GM21619 (cell line): ENCODE measurements at regions not wholly inside any gene's neighbourhood (a gene's known extent, or its start where the extent isn't known, plus 50 kb on each side); places are given as distances from the start of the nearest gene placed in this dataset.

Experiments used
- ATAC-seq: cut with Tn5 transposase; IDR thresholded peaks from one replicate; pipeline ENCODE4 v1.9.1; 2021; ENCODE audit not compliant: unreplicated experiment

GRCh38 chr9:104429031-104429546 is 75.0 kb upstream of the OR13F1 start:
- ATAC-seq: no peak

DNA sequence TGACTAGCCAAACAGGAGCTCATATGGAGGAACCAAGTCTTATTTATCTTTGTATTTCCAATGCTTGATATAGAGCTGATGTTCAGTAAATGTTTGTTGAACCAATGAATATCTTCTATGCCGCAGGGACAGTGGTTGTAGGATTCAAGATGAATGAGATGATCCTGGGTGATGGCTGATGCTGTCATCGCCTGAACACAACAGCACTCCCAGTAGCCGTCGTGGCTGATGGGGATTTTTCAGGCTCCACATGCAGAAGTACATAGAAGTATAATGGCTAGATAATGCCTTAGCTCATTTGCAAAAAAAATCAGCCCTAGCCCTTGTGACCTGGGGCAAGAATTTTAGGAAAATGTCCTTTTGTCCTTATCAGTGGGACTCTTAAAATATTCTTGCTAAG is 69.0 kb upstream of the OR13F1 start:
- no peak for ATAC-seq

GRCh38 chr9:104448036-104448435 is 56.0 kb upstream of the OR13F1 start:
- no peak for ATAC-seq
